IMR-90 (cell line): ENCODE measurements at regions not wholly inside any gene's neighbourhood (a gene's known extent, or its start where the extent isn't known, plus 50 kb on each side); places are given as distances from the start of the nearest gene placed in this dataset.

ENCODE experiments used
- ATAC-seq: fragments of 200-7000 bp; cut with Tn5 transposase; 2 replicates; pipeline ENCODE4 v1.9.1; 2020; ENCODE audit warnings: low read depth, mild to moderate bottlenecking, moderate library complexity
- BruUV-seq: library from RNA; stranded (reverse); fragments of 400-500 nt; replicated peaks from 2 replicates; lab custom pipeline; 2021; lab: Mats Ljungman, UMichigan
- CTCF ChIA-PET: fragments of 300-600 bp; formaldehyde crosslinking; extraction: SDS; loops from one replicate; lab custom pipeline; 2021; ENCODE audit warnings: antibody characterized with exemption; lab: Yijun Ruan, JAX
- POLR2A ChIA-PET: fragments of 300-600 bp; sonication (Branson Sonifier 250); formaldehyde crosslinking; loops from one replicate; lab custom pipeline; 2022; ENCODE audit warnings: antibody characterized with exemption; ENCODE audit not compliant: unreplicated experiment; lab: Charles Lee
- DNase-seq: peaks from one replicate; pipeline ENCODE4 v3.0.0; 2013
- H2AFZ ChIP-seq: replicated peaks from 2 replicates; pipeline ENCODE3; 2013; ENCODE audit warnings: low read length, mild to moderate bottlenecking; ENCODE audit not compliant: poor library complexity
- H2AK5ac ChIP-seq: 2 replicates; pipeline ENCODE4 v1.6.1; 2013; ENCODE audit warnings: low read depth, low read length, inconsistent platforms
- H2AK9ac ChIP-seq: replicated peaks from 2 replicates; pipeline ENCODE3; 2013; ENCODE audit warnings: mild to moderate bottlenecking, low read depth, low read length, moderate library complexity; ENCODE audit not compliant: poor library complexity
- H2BK120ac ChIP-seq: 2 replicates; pipeline ENCODE4 v1.6.1; 2013; ENCODE audit warnings: low read depth, low read length, inconsistent platforms
- H2BK15ac ChIP-seq: 3 replicates; pipeline ENCODE4 v1.6.1; 2013; ENCODE audit warnings: low read depth, low read length, inconsistent platforms
- H2BK20ac ChIP-seq: 2 replicates; pipeline ENCODE4 v1.6.1; 2013; ENCODE audit warnings: low read depth, mild to moderate bottlenecking, inconsistent platforms, low read length, moderate library complexity
- H2BK5ac ChIP-seq: 2 replicates; pipeline ENCODE4 v1.6.1; 2013; ENCODE audit warnings: mild to moderate bottlenecking, low read depth, low read length, inconsistent platforms; ENCODE audit not compliant: poor library complexity, severe bottlenecking
- H3K14ac ChIP-seq: replicated peaks from 2 replicates; pipeline ENCODE4 v1.6.1; 2013; ENCODE audit warnings: low read depth, low read length, inconsistent platforms
- H3K18ac ChIP-seq: 2 replicates; pipeline ENCODE4 v1.6.1; 2013; ENCODE audit warnings: low read depth, low read length, control low read depth
- H3K23ac ChIP-seq: 2 replicates; pipeline ENCODE4 v1.6.1; 2013; ENCODE audit warnings: low read depth, low read length, inconsistent platforms
- H3K27ac ChIP-seq: 2 replicates; pipeline ENCODE4 v1.5.1; 2013; ENCODE audit warnings: mild to moderate bottlenecking, control low read depth, low read length; ENCODE audit not compliant: insufficient read depth
- H3K27me3 ChIP-seq: 2 replicates; pipeline ENCODE4 v1.6.1; 2013; ENCODE audit warnings: low read length; ENCODE audit not compliant: control insufficient read depth, insufficient read depth
- H3K36me3 ChIP-seq: 2 replicates; pipeline ENCODE4 v1.6.1; 2013; ENCODE audit warnings: low read length, mixed read lengths; ENCODE audit not compliant: control insufficient read depth, insufficient read depth
- H3K4ac ChIP-seq: 2 replicates; pipeline ENCODE4 v1.6.1; 2013; ENCODE audit warnings: low read depth, low read length, inconsistent platforms
- H3K4me1 ChIP-seq: 2 replicates; pipeline ENCODE4 v1.6.1; 2013; ENCODE audit warnings: low read length, mixed read lengths; ENCODE audit not compliant: control insufficient read depth, insufficient read depth
- H3K4me2 ChIP-seq: 2 replicates; pipeline ENCODE4 v1.6.1; 2013; ENCODE audit warnings: low read depth, mild to moderate bottlenecking, control low read depth, low read length, moderate library complexity
- H3K4me3 ChIP-seq: 2 replicates; pipeline ENCODE4 v1.5.1; 2013; ENCODE audit warnings: low read depth, mild to moderate bottlenecking, control low read depth, low read length, moderate library complexity; ENCODE audit not compliant: insufficient read depth
- H3K56ac ChIP-seq: 2 replicates; pipeline ENCODE4 v1.6.1; 2013; ENCODE audit warnings: low read length, inconsistent platforms; ENCODE audit not compliant: insufficient read depth; ENCODE audit errors: extremely low read depth
- H3K79me1 ChIP-seq, 2 experiments: 2 replicates each; pipeline ENCODE4 v1.6.1; 2013; ENCODE audit warnings: low read length in 2 of 2, inconsistent platforms in 1 of 2, low read depth in 1 of 2
- H3K9ac ChIP-seq: 2 replicates; pipeline ENCODE4 v1.6.1; 2013; ENCODE audit warnings: low read depth, low read length, control low read depth
- H3K9me1 ChIP-seq: 2 replicates; pipeline ENCODE4 v1.6.1; 2013; ENCODE audit warnings: low read length, inconsistent platforms; ENCODE audit not compliant: insufficient read depth
- H3K9me3 ChIP-seq: 2 replicates; pipeline ENCODE4 v1.6.1; 2013; ENCODE audit warnings: low read length; ENCODE audit not compliant: control insufficient read depth, insufficient read depth
- H4K20me1 ChIP-seq: 2 replicates; pipeline ENCODE4 v1.6.1; 2013; ENCODE audit warnings: low read length, inconsistent platforms; ENCODE audit not compliant: insufficient read depth
- H4K5ac ChIP-seq: 2 replicates; pipeline ENCODE4 v1.6.1; 2013; ENCODE audit warnings: mild to moderate bottlenecking, low read depth, low read length, control low read depth
- H4K8ac ChIP-seq, 2 experiments: 2 replicates each; pipeline ENCODE4 v1.6.1; 2013; ENCODE audit warnings: low read depth in 2 of 2, low read length in 2 of 2, control low read depth in 1 of 2, inconsistent platforms in 1 of 2
- H4K91ac ChIP-seq: 2 replicates; pipeline ENCODE4 v1.6.1; 2013; ENCODE audit warnings: low read depth, low read length, inconsistent platforms; ENCODE audit not compliant: insufficient read depth
- CEBPB ChIP-seq: IDR thresholded peaks from 2 replicates; pipeline ENCODE4 v1.6.1; 2012; ENCODE audit warnings: low read depth, low read length, improper control_type of control experiment
- WGBS, 2 experiments: methylation state at CpG; one replicate each; pipeline versions ENCODE4 v1.1.5 to v1.1.7; 2013; ENCODE audit warnings: missing lambda C conversion rate in 2 of 2; ENCODE audit not compliant: insufficient read length in 1 of 2; ENCODE audit errors: extremely low coverage in 2 of 2; 5-methylcytosine and 5-hydroxymethylcytosine counted together
- dilution Hi-C: fragments of 300-500 bp; cut with HindIII; formaldehyde crosslinking; loops from one replicate; pipeline ENCODE4 v1.14.3; 2018; ENCODE audit warnings: low sequenced_read_pairs; ENCODE audit not compliant: unreplicated experiment
- in situ Hi-C: fragments of 300-500 bp; cut with MboI; formaldehyde crosslinking; loops from 3 replicates; pipeline ENCODE4 v1.14.3; 2019; ENCODE audit warnings: low sequenced_read_pairs, inconsistent platforms, mixed read lengths
- intact Hi-C: fragments of 100-400 bp; cut with micrococcal nuclease; formaldehyde crosslinking; loops from 2 replicates; pipeline ENCODE4 v1.10.0; 2022

DNA sequence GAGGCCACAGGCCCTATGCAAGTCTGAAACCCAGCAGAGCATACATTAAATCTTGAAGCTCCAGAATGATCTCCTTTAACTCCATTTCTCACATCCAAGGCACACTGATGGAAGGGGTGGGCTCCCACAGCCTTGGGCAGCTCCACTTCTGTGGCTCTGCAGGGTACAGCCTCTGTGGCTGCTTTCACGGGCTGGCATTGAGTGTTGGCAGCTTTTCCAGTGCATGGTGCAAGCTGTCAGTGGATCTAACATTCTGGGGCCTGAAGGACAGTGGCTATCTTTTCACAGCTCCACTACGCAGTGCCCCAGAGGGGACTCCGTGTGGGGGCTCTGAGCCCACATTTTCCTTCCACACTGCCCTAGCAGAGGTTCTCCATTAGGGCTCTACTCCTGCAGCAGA, 265.7 kb upstream of the MAGI2 start:
- ChIA-PET CTCF (no interaction called here), POLR2A (no interaction called here)
- Histone ChIP-seq H2BK5ac (no peak overlapping the region), H2AFZ (no peak overlapping the region), H3K14ac (no peak overlapping the region), H2BK15ac (no peak overlapping the region), H3K9me3 (no peaks in the 10 kb centered on the region), H3K4me2 (no peak overlapping the region), H3K23ac (no peak overlapping the region), H3K4ac (no peak overlapping the region), H3K27me3 (no peaks in the 10 kb centered on the region), H2BK20ac (no peak overlapping the region), H4K5ac (no peak overlapping the region), H3K79me1 (no peaks in the 10 kb centered on the region), H3K56ac (no peak overlapping the region), H3K9me1 (no peaks in the 10 kb centered on the region), H3K4me1 (no peaks in the 10 kb centered on the region), H3K18ac (no peak overlapping the region), H3K36me3 (no peaks in the 10 kb centered on the region), H2BK120ac (no peak overlapping the region), H4K91ac (no peak overlapping the region), H3K27ac (no peak overlapping the region), H3K9ac (no peak overlapping the region), H2AK9ac (no peak overlapping the region), H2AK5ac (no peak overlapping the region), H3K4me3 (no peak overlapping the region), H4K20me1 (no peaks in the 10 kb centered on the region), H4K8ac (no peak overlapping the region)
- ATAC-seq (no peak), DNase-seq (no peak)
- no peak for TF ChIP-seq CEBPB
- dilution Hi-C loops: no loop called here
- intact Hi-C loops: no loop called here
- in situ Hi-C loops: no loop called here
- no TSS peak for BruUV-seq
- WGBS, 2 experiments: 89% methylated on average over 3 of the region's 3 CpGs; no CpG with 5 or more reads in 1 of the 2 experiments
